Urinary bladder (tissue), 3 donors: ENCODE measurements at regions not wholly inside any gene's neighbourhood (a gene's known extent, or its start where the extent isn't known, plus 50 kb on each side); places are given as distances from the start of the nearest gene placed in this dataset.
A peak's percentile ranks its signal among the peaks of the same experiment; 100 is the strongest.

Experiments
- DNase-seq: peaks from one replicate; pipeline ENCODE4 v3.0.0-alpha.2; 2015; ENCODE audit errors: extremely low spot score
- H3K27ac ChIP-seq: one replicate; pipeline ENCODE4 v1.5.1; 2013; ENCODE audit warnings: low read depth, mild to moderate bottlenecking, moderate library complexity
- H3K36me3 ChIP-seq: one replicate; pipeline ENCODE4 v1.6.1; 2013; ENCODE audit warnings: mild to moderate bottlenecking, moderate library complexity; ENCODE audit not compliant: insufficient read depth
- H3K4me1 ChIP-seq: one replicate; pipeline ENCODE4 v1.6.1; 2013; ENCODE audit warnings: mild to moderate bottlenecking, moderate library complexity; ENCODE audit not compliant: insufficient read depth
- H3K4me3 ChIP-seq: one replicate; pipeline ENCODE4 v1.5.1; 2013; ENCODE audit warnings: low read depth, low read length
- WGBS: extraction: QIAGEN DNeasy Blood & Tissue Kit; methylation state at CpG from one replicate; pipeline ENCODE4 v1.1.7; 2013; 5-methylcytosine and 5-hydroxymethylcytosine counted together
- donor health status: healthy with polysubstance abuse.
- donor health status: healthy.

GRCh38 chr15:85847031-85847430 lies 52.3 kb upstream of the KLHL25 start:
- Histone ChIP-seq H3K36me3 (no peaks in the 10 kb centered on the region), H3K4me1 (no peaks in the 10 kb centered on the region), H3K4me3 (no peak overlapping the region), H3K27ac (no peak overlapping the region)
- no peak for DNase-seq
- WGBS: 29% methylated on average over 3 of the region's 3 CpGs

- H3K27ac ChIP-seq: no peak overlapping the region
- no peak overlapping the region for H3K4me3 ChIP-seq
- H3K36me3 ChIP-seq: no peaks in the 10 kb centered on the region
- DNase-seq: no peak
- no peaks in the 10 kb centered on the region for H3K4me1 ChIP-seq
- 90% methylated on average over 11 of the region's 11 CpGs for WGBS
These were observed 55.2 kb upstream of the KLHL25 start for GRCh38 chr15:85849946-85850345.

- Histone ChIP-seq H3K4me3 (no peak overlapping the region), H3K4me1 (no peaks in the 10 kb centered on the region), H3K36me3 (no peaks in the 10 kb centered on the region), H3K27ac (no peak overlapping the region)
- no peak for DNase-seq
- 81% methylated on average over 3 of the region's 3 CpGs for WGBS
These were observed 58.2 kb upstream of the KLHL25 start for GRCh38 chr15:85852969-85853368.

- DNase-seq: peak; percentile 66
- H3K36me3 ChIP-seq: no peaks in the 10 kb centered on the region
- 42% methylated on average over 11 of the region's 11 CpGs for WGBS
- H3K4me3 ChIP-seq: no peak overlapping the region
- H3K27ac ChIP-seq: no peak overlapping the region
- H3K4me1 ChIP-seq: no peaks in the 10 kb centered on the region
These were observed 59.8 kb upstream of the KLHL25 start for GRCh38 chr15:85854345-85855097.

GRCh38 chr15:85858586-85859375 lies 64.1 kb upstream of the KLHL25 start:
- Histone ChIP-seq H3K36me3 (no peaks in the 10 kb centered on the region), H3K27ac (no peak overlapping the region), H3K4me3 (no peak overlapping the region), H3K4me1 (no peaks in the 10 kb centered on the region)
- DNase-seq: no peak
- WGBS: 12% methylated on average over 19 of the region's 19 CpGs

GRCh38 chr15:85859671-85860070 lies 64.9 kb upstream of the KLHL25 start:
- H3K4me1 ChIP-seq: no peaks in the 10 kb centered on the region
- no peak overlapping the region for H3K27ac ChIP-seq
- no peak overlapping the region for H3K4me3 ChIP-seq
- H3K36me3 ChIP-seq: no peaks in the 10 kb centered on the region
- DNase-seq: no peak
- 90% methylated on average over 3 of the region's 3 CpGs for WGBS

GRCh38 chr15:85860394-85861161 lies 65.9 kb upstream of the KLHL25 start:
- no peak for DNase-seq
- Histone ChIP-seq H3K4me3 (no peak overlapping the region), H3K4me1 (no peaks in the 10 kb centered on the region), H3K36me3 (no peaks in the 10 kb centered on the region), H3K27ac (no peak overlapping the region)
- 86% methylated on average over 17 of the region's 17 CpGs for WGBS

- Histone ChIP-seq H3K27ac (no peak overlapping the region), H3K4me1 (no peaks in the 10 kb centered on the region), H3K4me3 (no peak overlapping the region), H3K36me3 (no peaks in the 10 kb centered on the region)
- 15% methylated on average over 6 of the region's 6 CpGs for WGBS
- DNase-seq: no peak
These were observed 70.5 kb upstream of the KLHL25 start for GRCh38 chr15:85865070-85865684.

- no peak overlapping the region for H3K27ac ChIP-seq
- no peak overlapping the region for H3K4me3 ChIP-seq
- WGBS: 87% methylated on average over 5 of the region's 5 CpGs
- no peak for DNase-seq
- no peaks in the 10 kb centered on the region for H3K4me1 ChIP-seq
- no peaks in the 10 kb centered on the region for H3K36me3 ChIP-seq
These were observed 72.5 kb upstream of the KLHL25 start for GRCh38 chr15:85867250-85867649.

- H3K27ac ChIP-seq: no peak overlapping the region
- H3K4me1 ChIP-seq: no peaks in the 10 kb centered on the region
- no peak overlapping the region for H3K4me3 ChIP-seq
- 91% methylated on average over 4 of the region's 4 CpGs for WGBS
- no peak for DNase-seq
- no peaks in the 10 kb centered on the region for H3K36me3 ChIP-seq
These were observed 74.4 kb upstream of the KLHL25 start for GRCh38 chr15:85869124-85869523.

GRCh38 chr15:85870216-85871014 lies 75.7 kb upstream of the KLHL25 start:
- Histone ChIP-seq H3K4me3 (no peak overlapping the region), H3K36me3 (no peaks in the 10 kb centered on the region), H3K27ac (no peak overlapping the region), H3K4me1 (no peaks in the 10 kb centered on the region)
- DNase-seq: no peak
- 76% methylated on average over 10 of the region's 10 CpGs for WGBS

GRCh38 chr15:85871545-85871944 lies 76.8 kb upstream of the KLHL25 start:
- Histone ChIP-seq H3K4me3 (no peak overlapping the region), H3K4me1 (no peaks in the 10 kb centered on the region), H3K36me3 (no peaks in the 10 kb centered on the region), H3K27ac (no peak overlapping the region)
- DNase-seq: no peak
- WGBS: 87% methylated on average over 8 of the region's 8 CpGs

GRCh38 chr15:85872125-85872524 lies 77.4 kb upstream of the KLHL25 start:
- Histone ChIP-seq H3K4me3 (no peak overlapping the region), H3K27ac (no peak overlapping the region), H3K4me1 (no peaks in the 10 kb centered on the region), H3K36me3 (no peaks in the 10 kb centered on the region)
- no peak for DNase-seq
- 90% methylated on average over 5 of the region's 5 CpGs for WGBS
